ENCODE measurements at regions not wholly inside any gene's neighbourhood (a gene's known extent, or its start where the extent isn't known, plus 50 kb on each side); places are given as distances from the start of the nearest gene placed in this dataset.

- peaks cover 6% of the 10 kb centered on the region for H3K4me1 ChIP-seq (ENCODE audit: control insufficient read depth, extremely low read depth, insufficient read depth, low read length)
- H3K9me1 ChIP-seq (ENCODE audit: control insufficient read depth, extremely low read depth, insufficient read depth, low read length), result no peaks in the 10 kb centered on the region
- H3K79me2 ChIP-seq (ENCODE audit: control insufficient read depth, insufficient read depth, low read length), result no peaks in the 10 kb centered on the region
- H2AFZ ChIP-seq (ENCODE audit: control insufficient read depth, low read length), result no peak overlapping the region
- dilution Hi-C loops (cut with MboI; ENCODE audit: extremely low pct_ligation_motif_present, low sequenced_read_pairs), result no loop called here
- H3K27ac ChIP-seq (ENCODE audit: control insufficient read depth, insufficient read depth, low read length), result no peak overlapping the region
- H3K4me2 ChIP-seq (ENCODE audit: control insufficient read depth, extremely low read depth, insufficient read depth, low read depth, low read length), result no peak overlapping the region
- H3K9me3 ChIP-seq (ENCODE audit: control insufficient read depth, low read depth, low read length), result no peaks in the 10 kb centered on the region
- peaks cover 41% of the 10 kb centered on the region for H3K27me3 ChIP-seq (ENCODE audit: control insufficient read depth, extremely low read depth, insufficient read depth, low read length)
- FAIRE-seq (no peak), DNase-seq (ENCODE audit: low read depth, low spot score) (no peak)
- no peaks in the 10 kb centered on the region for H4K20me1 ChIP-seq (ENCODE audit: control insufficient read depth, extremely low read depth, insufficient read depth, low read length)
- TF ChIP-seq CTCF (optimal IDR thresholded peaks at IDR 0.05 in 1 of 3, IDR thresholded peaks at IDR 0.05 in 1 of 3, conservative IDR thresholded peaks at IDR 0.05 in 1 of 3; ENCODE audit: extremely low read depth in 1 of 3, insufficient read depth in 2 of 3, low read length in 3 of 3) (no peak), EZH2 (IDR thresholded peaks at IDR 0.05; ENCODE audit: low read length) (no peak)
- H3K36me3 ChIP-seq (ENCODE audit: control insufficient read depth in 2 of 2, extremely low read depth in 1 of 2, insufficient read depth in 2 of 2, low read length in 2 of 2), result no peaks in the 10 kb centered on the region
- H3K9ac ChIP-seq (ENCODE audit: control insufficient read depth, extremely low read depth, insufficient read depth, low read length), result no peak overlapping the region
- no peak overlapping the region for H3K4me3 ChIP-seq (ENCODE audit: control insufficient read depth in 2 of 3, extremely low read depth in 1 of 3, insufficient read depth in 2 of 3, low read depth in 1 of 3, low read length in 3 of 3)
These were observed 210.1 kb downstream of the ERCC6L2 start for GRCh38 chr9:96085491-96086143.

- dilution Hi-C loops (cut with MboI; ENCODE audit: extremely low pct_ligation_motif_present, low sequenced_read_pairs), result no loop called here
- H3K9ac ChIP-seq (ENCODE audit: control insufficient read depth, extremely low read depth, insufficient read depth, low read length), result no peak overlapping the region
- no peak for FAIRE-seq
- no peaks in the 10 kb centered on the region for H3K36me3 ChIP-seq (ENCODE audit: control insufficient read depth in 2 of 2, extremely low read depth in 1 of 2, insufficient read depth in 2 of 2, low read length in 2 of 2)
- no peaks in the 10 kb centered on the region for H3K9me3 ChIP-seq (ENCODE audit: control insufficient read depth, low read depth, low read length)
- H4K20me1 ChIP-seq (ENCODE audit: control insufficient read depth, extremely low read depth, insufficient read depth, low read length), result no peaks in the 10 kb centered on the region
- peaks cover 41% of the 10 kb centered on the region for H3K27me3 ChIP-seq (ENCODE audit: control insufficient read depth, extremely low read depth, insufficient read depth, low read length)
- no peaks in the 10 kb centered on the region for H3K9me1 ChIP-seq (ENCODE audit: control insufficient read depth, extremely low read depth, insufficient read depth, low read length)
- H3K4me2 ChIP-seq (ENCODE audit: control insufficient read depth, extremely low read depth, insufficient read depth, low read depth, low read length), result no peak overlapping the region
- DNase-seq (ENCODE audit: low read depth, low spot score), result no peak
- no peak overlapping the region for H2AFZ ChIP-seq (ENCODE audit: control insufficient read depth, low read length)
- no peaks in the 10 kb centered on the region for H3K79me2 ChIP-seq (ENCODE audit: control insufficient read depth, insufficient read depth, low read length)
- peaks cover 16% of the 10 kb centered on the region for H3K4me1 ChIP-seq (ENCODE audit: control insufficient read depth, extremely low read depth, insufficient read depth, low read length)
- TF ChIP-seq EZH2 (IDR thresholded peaks at IDR 0.05; ENCODE audit: low read length) (no peak), CTCF (optimal IDR thresholded peaks at IDR 0.05 in 1 of 3, IDR thresholded peaks at IDR 0.05 in 1 of 3, conservative IDR thresholded peaks at IDR 0.05 in 1 of 3; ENCODE audit: extremely low read depth in 1 of 3, insufficient read depth in 2 of 3, low read length in 3 of 3) (no peak)
- no peak overlapping the region for H3K4me3 ChIP-seq (ENCODE audit: control insufficient read depth in 2 of 3, extremely low read depth in 1 of 3, insufficient read depth in 2 of 3, low read depth in 1 of 3, low read length in 3 of 3)
- H3K27ac ChIP-seq (ENCODE audit: control insufficient read depth, insufficient read depth, low read length), result no peak overlapping the region
These were observed 208.8 kb downstream of the ERCC6L2 start for GRCh38 chr9:96084331-96084734.

All from keratinocyte (primary cell).